ENCODE measurements at regions not wholly inside any gene's neighbourhood (a gene's known extent, or its start where the extent isn't known, plus 50 kb on each side); places are given as distances from the start of the nearest gene placed in this dataset.

DNA sequence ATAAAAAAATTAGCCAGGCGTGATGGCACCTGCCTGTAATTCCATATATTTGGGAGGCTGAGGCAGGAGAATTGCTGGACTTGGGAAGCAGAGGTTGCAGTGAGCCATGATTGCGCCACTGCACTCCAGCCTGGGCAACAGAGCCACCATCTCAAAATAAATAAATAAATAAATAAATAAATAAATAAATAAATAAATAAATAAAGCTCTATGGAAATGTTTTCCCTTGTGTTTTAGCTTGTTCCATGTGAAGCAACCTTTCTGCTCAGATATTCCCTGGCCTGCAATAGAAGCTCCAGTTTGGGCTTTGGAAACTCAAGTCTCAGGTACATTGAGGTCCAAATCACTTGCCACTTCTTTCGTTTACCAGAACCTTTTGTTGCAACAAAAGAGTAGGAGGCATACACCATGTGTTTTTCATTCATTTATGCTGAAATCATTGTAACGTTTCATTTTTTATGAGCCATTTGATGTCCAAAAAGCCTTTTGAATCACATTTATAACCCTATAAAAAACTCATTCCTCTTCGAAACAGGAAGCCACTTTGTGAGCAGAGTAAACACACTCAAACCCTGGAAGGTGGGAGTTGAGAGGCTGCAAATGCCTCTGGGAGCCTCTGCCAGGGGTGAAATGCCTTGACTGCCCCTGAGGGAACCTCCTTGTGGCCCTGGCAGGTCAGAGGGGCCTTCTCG lies 376.6 kb upstream of the TBX3 start:
- no peaks in the 10 kb centered on the region for H3K9me3 Mint-ChIP-seq
- H3K27ac Mint-ChIP-seq, result no peak overlapping the region
- H3K4me3 Mint-ChIP-seq, result no peak overlapping the region
- no peak for TF ChIP-seq CTCF (IDR thresholded peaks at IDR 0.05)
- DNase-seq, result no peak
- H3K36me3 Mint-ChIP-seq (ENCODE audit: low read depth), result no peaks in the 10 kb centered on the region
- H3K27me3 Mint-ChIP-seq (ENCODE audit: insufficient read depth), result no peaks in the 10 kb centered on the region; the same call in none of the 2 replicates
- no peaks in the 10 kb centered on the region for H3K4me1 Mint-ChIP-seq (ENCODE audit: low read depth)

DNA sequence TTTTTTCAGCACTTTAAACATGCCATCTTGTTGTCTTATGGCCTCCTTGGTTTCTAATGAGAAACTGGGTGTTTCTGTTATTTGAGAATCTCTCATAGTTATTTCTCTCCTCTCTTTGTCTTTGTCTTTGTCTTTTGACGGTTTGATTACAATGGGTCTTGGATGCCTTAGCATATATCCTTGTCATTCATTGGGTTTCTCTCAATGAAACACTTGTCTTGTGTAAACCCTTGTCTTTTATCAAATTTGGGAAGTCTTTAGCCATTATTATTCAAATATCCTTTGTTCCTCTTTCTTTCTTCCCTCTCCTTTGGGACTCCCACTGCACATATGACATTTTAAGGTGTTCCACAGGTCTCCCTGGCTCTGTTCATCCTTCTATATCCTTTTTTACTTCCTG lies 373.5 kb upstream of the TBX3 start:
- H3K36me3 Mint-ChIP-seq (ENCODE audit: low read depth), result no peaks in the 10 kb centered on the region
- H3K9me3 Mint-ChIP-seq, result peaks cover 8% of the 10 kb centered on the region; the same call in 1 of the 2 replicates
- H3K4me3 Mint-ChIP-seq, result no peak overlapping the region
- peaks cover 2% of the 10 kb centered on the region for H3K27me3 Mint-ChIP-seq (ENCODE audit: insufficient read depth)
- no peak for TF ChIP-seq CTCF (IDR thresholded peaks at IDR 0.05)
- no peaks in the 10 kb centered on the region for H3K4me1 Mint-ChIP-seq (ENCODE audit: low read depth)
- no peak for DNase-seq
- H3K27ac Mint-ChIP-seq, result no peak overlapping the region

- H3K36me3 Mint-ChIP-seq (ENCODE audit: low read depth), result no peaks in the 10 kb centered on the region
- peaks cover 2% of the 10 kb centered on the region for H3K27me3 Mint-ChIP-seq (ENCODE audit: insufficient read depth)
- H3K27ac Mint-ChIP-seq, result no peak overlapping the region
- no peak overlapping the region for H3K4me3 Mint-ChIP-seq
- H3K4me1 Mint-ChIP-seq (ENCODE audit: low read depth), result no peaks in the 10 kb centered on the region
- no peak for TF ChIP-seq CTCF (IDR thresholded peaks at IDR 0.05)
- no peak for DNase-seq
- peaks cover 8% of the 10 kb centered on the region; the same call in 1 of the 2 replicates for H3K9me3 Mint-ChIP-seq
These were observed 367.4 kb upstream of the TBX3 start for GRCh38 chr12:115051378-115051777.

DNA sequence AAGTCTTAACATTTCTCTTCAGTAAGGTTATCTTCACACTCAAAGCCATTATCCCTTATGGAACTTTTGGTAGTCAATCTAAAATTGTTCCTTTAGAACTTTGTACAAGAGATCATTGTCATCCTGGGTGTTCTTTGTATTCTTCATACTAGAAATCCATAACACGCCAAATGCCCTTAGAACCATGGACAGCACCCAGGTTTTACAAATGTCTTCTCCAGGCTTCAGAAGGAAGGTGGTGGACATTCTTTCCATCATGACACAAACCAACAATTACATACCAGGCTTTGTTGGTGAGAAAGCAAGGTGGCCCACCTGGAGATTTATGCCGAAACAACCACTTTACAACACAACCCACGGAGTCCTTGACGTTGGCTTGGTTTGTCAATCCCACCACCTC lies 365.6 kb upstream of the TBX3 start:
- H3K27me3 Mint-ChIP-seq (ENCODE audit: insufficient read depth), result peaks cover 2% of the 10 kb centered on the region; the same call in 1 of the 2 replicates
- no peaks in the 10 kb centered on the region for H3K36me3 Mint-ChIP-seq (ENCODE audit: low read depth)
- H3K27ac Mint-ChIP-seq, result no peak overlapping the region
- no peaks in the 10 kb centered on the region for H3K4me1 Mint-ChIP-seq (ENCODE audit: low read depth)
- no peak for DNase-seq
- TF ChIP-seq CTCF (IDR thresholded peaks at IDR 0.05), result no peak
- peaks cover 8% of the 10 kb centered on the region; the same call in 1 of the 2 replicates for H3K9me3 Mint-ChIP-seq
- H3K4me3 Mint-ChIP-seq, result no peak overlapping the region

- peaks cover 6% of the 10 kb centered on the region; the same call in 1 of the 2 replicates for H3K36me3 Mint-ChIP-seq (ENCODE audit: low read depth)
- no peak for DNase-seq
- H3K27ac Mint-ChIP-seq, result no peak overlapping the region
- no peaks in the 10 kb centered on the region for H3K27me3 Mint-ChIP-seq (ENCODE audit: insufficient read depth)
- H3K9me3 Mint-ChIP-seq, result peaks cover 7% of the 10 kb centered on the region
- no peaks in the 10 kb centered on the region for H3K4me1 Mint-ChIP-seq (ENCODE audit: low read depth)
- no peak for TF ChIP-seq CTCF (IDR thresholded peaks at IDR 0.05)
- no peak overlapping the region for H3K4me3 Mint-ChIP-seq
These were observed 362.8 kb upstream of the TBX3 start for GRCh38 chr12:115046805-115047204.
